HG03378 (cell line): ENCODE measurements at regions not wholly inside any gene's neighbourhood (a gene's known extent, or its start where the extent isn't known, plus 50 kb on each side); places are given as distances from the start of the nearest gene placed in this dataset.
A peak's percentile ranks its signal among the peaks of the same experiment; 100 is the strongest.
"Not testable (repeated sequence)": the region's sequence is repeated elsewhere in the genome, so short reads cannot be mapped to it uniquely, and the experiment has no call there.

Experiments
- ATAC-seq: cut with Tn5 transposase; IDR thresholded peaks from one replicate; pipeline ENCODE4 v1.9.1; 2021; ENCODE audit warnings: mild to moderate bottlenecking, moderate library complexity; ENCODE audit not compliant: unreplicated experiment

- ATAC-seq = peak; percentile 79
Observed at GRCh38 chrX:65451663-65452062, 82.9 kb downstream of the LAS1L start.

- ATAC-seq = no peak
Observed at GRCh38 chrX:65420154-65420553, 114.4 kb downstream of the LAS1L start.

GRCh38 chrX:65407662-65408061 lies 126.9 kb downstream of the LAS1L start:
- ATAC-seq = not testable (repeated sequence)

- no peak for ATAC-seq
Observed at GRCh38 chrX:65407157-65407626, 127.4 kb downstream of the LAS1L start.

GRCh38 chrX:65406532-65406931 lies 128.1 kb downstream of the LAS1L start:
- no peak for ATAC-seq

- no peak for ATAC-seq
Observed at GRCh38 chrX:65392284-65392683, 142.3 kb downstream of the LAS1L start.

- ATAC-seq = not testable (repeated sequence)
Observed at GRCh38 chrX:65389120-65389519, 145.5 kb downstream of the LAS1L start.
